ENCODE measurements at regions not wholly inside any gene's neighbourhood (a gene's known extent, or its start where the extent isn't known, plus 50 kb on each side); places are given as distances from the start of the nearest gene placed in this dataset.

DNA sequence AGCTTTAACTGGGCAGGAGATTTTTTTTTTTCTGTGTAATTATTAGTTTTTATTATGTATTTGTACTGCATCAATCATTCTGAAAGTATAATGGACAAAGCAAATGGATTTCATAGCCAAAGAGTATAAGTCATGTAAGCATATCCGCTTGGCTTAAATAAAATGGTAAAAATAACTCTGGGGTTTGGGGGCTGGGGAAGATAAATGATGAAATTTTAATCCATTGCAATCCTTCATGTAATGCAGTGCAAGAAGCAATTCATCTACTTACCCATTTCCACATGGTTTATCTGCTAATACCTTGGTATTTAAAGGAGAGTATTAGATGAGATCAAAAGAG is 781.4 kb downstream of the QKI start:
- intact Hi-C loops (cut with micrococcal nuclease), result no loop called here
- H3K36me3 ChIP-seq (ENCODE audit: control insufficient read depth in 1 of 2, insufficient read depth in 2 of 2, low read length in 2 of 2), result no peaks in the 10 kb centered on the region
- BruUV-seq (replicated peaks), result no TSS peak
- no peaks in the 10 kb centered on the region for H3K79me2 ChIP-seq (ENCODE audit: insufficient read depth, low read length)
- ATAC-seq, result no peak
- H3K4me2 ChIP-seq (ENCODE audit: low read length), result no peak overlapping the region
- H3K9me3 ChIP-seq (ENCODE audit: control insufficient read depth in 1 of 2, insufficient read depth in 1 of 2, low read depth in 1 of 2, low read length in 2 of 2), result peaks cover 0 to 13% of the 10 kb centered on the region in 2 experiments; a peak in 1 of 4 replicates
- CTCF ChIA-PET, result no interaction called here
- RAD21 ChIA-PET (ENCODE audit: low non-redundant PET in 1 of 2, low total read pairs in 2 of 2, uncharacterized antibody in 2 of 2, unreplicated experiment in 2 of 2), result no interaction called here
- DNase-seq (ENCODE audit: low read depth, low spot score), result no peak
- H2AFZ ChIP-seq (ENCODE audit: low read depth, low read length, poor library complexity, severe bottlenecking), result no peak overlapping the region
- no peaks in the 10 kb centered on the region for H3K9me2 ChIP-seq (ENCODE audit: insufficient read depth)
- no peak overlapping the region for H3K27ac ChIP-seq (ENCODE audit: low read depth, low read length)
- no peak overlapping the region for H3K9ac ChIP-seq (ENCODE audit: low read length)
- H3K27me3 ChIP-seq (ENCODE audit: insufficient read depth, low read length), result no peaks in the 10 kb centered on the region
- no peak overlapping the region for H3K4me3 ChIP-seq (replicated peaks in 1 of 2; ENCODE audit: low read depth in 1 of 2, low read length in 2 of 2)
- no peaks in the 10 kb centered on the region for H3K4me1 ChIP-seq (ENCODE audit: control insufficient read depth in 1 of 2, insufficient read depth in 2 of 2, low read length in 2 of 2)
- POLR2A ChIA-PET, result no interaction called here
- no peaks in the 10 kb centered on the region for H4K20me1 ChIP-seq (ENCODE audit: insufficient read depth)
- no peak for TF ChIP-seq ELF1 (IDR thresholded peaks at IDR 0.05; ENCODE audit: borderline replicate concordance, low read depth)
- no peak for TF ChIP-seq EZH2 (IDR thresholded peaks at IDR 0.05)
- TF ChIP-seq, protein P1, sequence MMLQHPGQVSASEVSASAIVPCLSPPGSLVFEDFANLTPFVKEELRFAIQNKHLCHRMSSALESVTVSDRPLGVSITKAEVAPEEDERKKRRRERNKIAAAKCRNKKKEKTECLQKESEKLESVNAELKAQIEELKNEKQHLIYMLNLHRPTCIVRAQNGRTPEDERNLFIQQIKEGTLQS (IDR thresholded peaks at IDR 0.05), result no peak
- TF ChIP-seq FOSL1 (IDR thresholded peaks at IDR 0.05; ENCODE audit: low read depth), result no peak
- no peak for TF ChIP-seq YY1 (IDR thresholded peaks at IDR 0.05; ENCODE audit: extremely low read depth, insufficient replicate concordance, low read depth, low read length)
- TF ChIP-seq RAD21 (IDR thresholded peaks at IDR 0.05; ENCODE audit: low read depth), result no peak
- TF ChIP-seq CEBPB (IDR thresholded peaks at IDR 0.05; ENCODE audit: low read depth), result no peak

DNA sequence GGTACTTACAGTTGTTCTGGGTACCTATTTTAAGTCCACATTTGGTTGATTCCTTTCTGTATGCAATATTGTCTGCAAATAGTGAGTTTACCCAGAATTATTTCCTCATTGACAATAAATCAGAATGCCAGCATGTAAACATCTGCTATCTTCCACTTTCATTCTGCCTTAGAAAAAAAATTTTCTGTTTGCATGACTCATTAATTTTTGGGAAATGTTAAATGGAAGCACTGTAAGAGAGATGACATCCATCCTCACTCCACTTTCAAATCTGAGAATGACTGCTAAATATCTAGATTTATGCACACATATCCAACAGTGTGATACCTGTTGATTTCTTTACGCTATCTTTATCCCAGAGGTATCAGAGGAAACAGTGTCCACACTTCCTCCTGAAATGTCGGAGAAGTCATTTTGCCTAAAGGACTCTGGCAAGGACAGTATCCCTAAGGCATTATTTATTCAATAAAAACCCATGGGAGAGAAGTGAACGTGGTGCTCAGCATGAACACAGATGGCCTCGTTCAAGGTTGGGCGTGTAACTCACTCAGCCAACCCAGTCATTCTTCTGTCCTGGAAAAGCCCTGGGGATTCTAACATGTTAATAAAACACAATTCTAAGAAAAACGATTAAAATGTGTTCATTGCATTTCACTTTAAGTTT is 780.9 kb downstream of the QKI start:
- ATAC-seq (no peak), DNase-seq (ENCODE audit: low read depth, low spot score) (no peak)
- POLR2A ChIA-PET, result no interaction called here
- H2AFZ ChIP-seq (ENCODE audit: low read depth, low read length, poor library complexity, severe bottlenecking), result no peak overlapping the region
- no peak overlapping the region for H3K4me3 ChIP-seq (replicated peaks in 1 of 2; ENCODE audit: low read depth in 1 of 2, low read length in 2 of 2)
- no peaks in the 10 kb centered on the region for H3K36me3 ChIP-seq (ENCODE audit: control insufficient read depth in 1 of 2, insufficient read depth in 2 of 2, low read length in 2 of 2)
- no peaks in the 10 kb centered on the region for H3K79me2 ChIP-seq (ENCODE audit: insufficient read depth, low read length)
- RAD21 ChIA-PET (ENCODE audit: low non-redundant PET in 1 of 2, low total read pairs in 2 of 2, uncharacterized antibody in 2 of 2, unreplicated experiment in 2 of 2), result no interaction called here
- intact Hi-C loops (cut with micrococcal nuclease), result no loop called here
- peaks cover 0 to 13% of the 10 kb centered on the region in 2 experiments; a peak in 1 of 4 replicates for H3K9me3 ChIP-seq (ENCODE audit: control insufficient read depth in 1 of 2, insufficient read depth in 1 of 2, low read depth in 1 of 2, low read length in 2 of 2)
- no peak overlapping the region for H3K9ac ChIP-seq (ENCODE audit: low read length)
- no peak overlapping the region for H3K27ac ChIP-seq (ENCODE audit: low read depth, low read length)
- BruUV-seq (replicated peaks), result no TSS peak
- no peak overlapping the region for H3K4me2 ChIP-seq (ENCODE audit: low read length)
- H3K27me3 ChIP-seq (ENCODE audit: insufficient read depth, low read length), result no peaks in the 10 kb centered on the region
- H4K20me1 ChIP-seq (ENCODE audit: insufficient read depth), result no peaks in the 10 kb centered on the region
- CTCF ChIA-PET, result no interaction called here
- H3K9me2 ChIP-seq (ENCODE audit: insufficient read depth), result no peaks in the 10 kb centered on the region
- no peaks in the 10 kb centered on the region for H3K4me1 ChIP-seq (ENCODE audit: control insufficient read depth in 1 of 2, insufficient read depth in 2 of 2, low read length in 2 of 2)
- TF ChIP-seq CEBPB (IDR thresholded peaks at IDR 0.05; ENCODE audit: low read depth) (no peak), ELF1 (IDR thresholded peaks at IDR 0.05; ENCODE audit: borderline replicate concordance, low read depth) (no peak), EZH2 (IDR thresholded peaks at IDR 0.05) (no peak), CBX3 (IDR thresholded peaks at IDR 0.05; ENCODE audit: low read depth) (no peak), EZH2phosphoT487 (IDR thresholded peaks at IDR 0.05; ENCODE audit: borderline replicate concordance) (no peak), ZNF274 (IDR thresholded peaks at IDR 0.05; ENCODE audit: low read depth, low read length) (no peak), RAD21 (IDR thresholded peaks at IDR 0.05; ENCODE audit: low read depth) (no peak), YY1 (IDR thresholded peaks at IDR 0.05; ENCODE audit: extremely low read depth, insufficient replicate concordance, low read depth, low read length) (no peak)
- TF ChIP-seq, protein P1 (IDR thresholded peaks at IDR 0.05), result no peak
- TF ChIP-seq, protein P2, sequence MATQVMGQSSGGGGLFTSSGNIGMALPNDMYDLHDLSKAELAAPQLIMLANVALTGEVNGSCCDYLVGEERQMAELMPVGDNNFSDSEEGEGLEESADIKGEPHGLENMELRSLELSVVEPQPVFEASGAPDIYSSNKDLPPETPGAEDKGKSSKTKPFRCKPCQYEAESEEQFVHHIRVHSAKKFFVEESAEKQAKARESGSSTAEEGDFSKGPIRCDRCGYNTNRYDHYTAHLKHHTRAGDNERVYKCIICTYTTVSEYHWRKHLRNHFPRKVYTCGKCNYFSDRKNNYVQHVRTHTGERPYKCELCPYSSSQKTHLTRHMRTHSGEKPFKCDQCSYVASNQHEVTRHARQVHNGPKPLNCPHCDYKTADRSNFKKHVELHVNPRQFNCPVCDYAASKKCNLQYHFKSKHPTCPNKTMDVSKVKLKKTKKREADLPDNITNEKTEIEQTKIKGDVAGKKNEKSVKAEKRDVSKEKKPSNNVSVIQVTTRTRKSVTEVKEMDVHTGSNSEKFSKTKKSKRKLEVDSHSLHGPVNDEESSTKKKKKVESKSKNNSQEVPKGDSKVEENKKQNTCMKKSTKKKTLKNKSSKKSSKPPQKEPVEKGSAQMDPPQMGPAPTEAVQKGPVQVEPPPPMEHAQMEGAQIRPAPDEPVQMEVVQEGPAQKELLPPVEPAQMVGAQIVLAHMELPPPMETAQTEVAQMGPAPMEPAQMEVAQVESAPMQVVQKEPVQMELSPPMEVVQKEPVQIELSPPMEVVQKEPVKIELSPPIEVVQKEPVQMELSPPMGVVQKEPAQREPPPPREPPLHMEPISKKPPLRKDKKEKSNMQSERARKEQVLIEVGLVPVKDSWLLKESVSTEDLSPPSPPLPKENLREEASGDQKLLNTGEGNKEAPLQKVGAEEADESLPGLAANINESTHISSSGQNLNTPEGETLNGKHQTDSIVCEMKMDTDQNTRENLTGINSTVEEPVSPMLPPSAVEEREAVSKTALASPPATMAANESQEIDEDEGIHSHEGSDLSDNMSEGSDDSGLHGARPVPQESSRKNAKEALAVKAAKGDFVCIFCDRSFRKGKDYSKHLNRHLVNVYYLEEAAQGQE (IDR thresholded peaks at IDR 0.05; ENCODE audit: low read depth), result no peak
- TF ChIP-seq, protein P3, sequence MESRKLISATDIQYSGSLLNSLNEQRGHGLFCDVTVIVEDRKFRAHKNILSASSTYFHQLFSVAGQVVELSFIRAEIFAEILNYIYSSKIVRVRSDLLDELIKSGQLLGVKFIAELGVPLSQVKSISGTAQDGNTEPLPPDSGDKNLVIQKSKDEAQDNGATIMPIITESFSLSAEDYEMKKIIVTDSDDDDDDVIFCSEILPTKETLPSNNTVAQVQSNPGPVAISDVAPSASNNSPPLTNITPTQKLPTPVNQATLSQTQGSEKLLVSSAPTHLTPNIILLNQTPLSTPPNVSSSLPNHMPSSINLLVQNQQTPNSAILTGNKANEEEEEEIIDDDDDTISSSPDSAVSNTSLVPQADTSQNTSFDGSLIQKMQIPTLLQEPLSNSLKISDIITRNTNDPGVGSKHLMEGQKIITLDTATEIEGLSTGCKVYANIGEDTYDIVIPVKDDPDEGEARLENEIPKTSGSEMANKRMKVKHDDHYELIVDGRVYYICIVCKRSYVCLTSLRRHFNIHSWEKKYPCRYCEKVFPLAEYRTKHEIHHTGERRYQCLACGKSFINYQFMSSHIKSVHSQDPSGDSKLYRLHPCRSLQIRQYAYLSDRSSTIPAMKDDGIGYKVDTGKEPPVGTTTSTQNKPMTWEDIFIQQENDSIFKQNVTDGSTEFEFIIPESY (IDR thresholded peaks at IDR 0.05; ENCODE audit: extremely low read depth, insufficient replicate concordance, low read length), result no peak
- TF ChIP-seq, protein P4, sequence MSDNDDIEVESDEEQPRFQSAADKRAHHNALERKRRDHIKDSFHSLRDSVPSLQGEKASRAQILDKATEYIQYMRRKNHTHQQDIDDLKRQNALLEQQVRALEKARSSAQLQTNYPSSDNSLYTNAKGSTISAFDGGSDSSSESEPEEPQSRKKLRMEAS (IDR thresholded peaks at IDR 0.05), result no peak
